ENCODE measurements at regions not wholly inside any gene's neighbourhood (a gene's known extent, or its start where the extent isn't known, plus 50 kb on each side); places are given as distances from the start of the nearest gene placed in this dataset.

- TF ChIP-seq, protein P1, sequence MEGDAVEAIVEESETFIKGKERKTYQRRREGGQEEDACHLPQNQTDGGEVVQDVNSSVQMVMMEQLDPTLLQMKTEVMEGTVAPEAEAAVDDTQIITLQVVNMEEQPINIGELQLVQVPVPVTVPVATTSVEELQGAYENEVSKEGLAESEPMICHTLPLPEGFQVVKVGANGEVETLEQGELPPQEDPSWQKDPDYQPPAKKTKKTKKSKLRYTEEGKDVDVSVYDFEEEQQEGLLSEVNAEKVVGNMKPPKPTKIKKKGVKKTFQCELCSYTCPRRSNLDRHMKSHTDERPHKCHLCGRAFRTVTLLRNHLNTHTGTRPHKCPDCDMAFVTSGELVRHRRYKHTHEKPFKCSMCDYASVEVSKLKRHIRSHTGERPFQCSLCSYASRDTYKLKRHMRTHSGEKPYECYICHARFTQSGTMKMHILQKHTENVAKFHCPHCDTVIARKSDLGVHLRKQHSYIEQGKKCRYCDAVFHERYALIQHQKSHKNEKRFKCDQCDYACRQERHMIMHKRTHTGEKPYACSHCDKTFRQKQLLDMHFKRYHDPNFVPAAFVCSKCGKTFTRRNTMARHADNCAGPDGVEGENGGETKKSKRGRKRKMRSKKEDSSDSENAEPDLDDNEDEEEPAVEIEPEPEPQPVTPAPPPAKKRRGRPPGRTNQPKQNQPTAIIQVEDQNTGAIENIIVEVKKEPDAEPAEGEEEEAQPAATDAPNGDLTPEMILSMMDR (conservative IDR thresholded peaks at IDR 0.05), result no peak
- no CpG with 5 or more reads among the region's 2 CpGs for WGBS (ENCODE audit: extremely low coverage, insufficient read length, low lambda C conversion rate)
- no peaks in the 10 kb centered on the region for H3K23me2 ChIP-seq (ENCODE audit: insufficient read length, low read depth, low read length, poor library complexity, severe bottlenecking)
Measured at GRCh38 chr12:98182821-98183220, 332.6 kb upstream of the TMPO start.

More at GRCh38 chr12:98182821-98183220, 332.6 kb upstream of the TMPO start:
- H2BK12ac ChIP-seq (ENCODE audit: insufficient read length, low read depth, low read length), result no peak overlapping the region
- H4K8ac ChIP-seq (replicated peaks; ENCODE audit: insufficient read length, low read depth, low read length), result no peak overlapping the region
- peak overlapping the region in 2 of 3 experiments; percentile 3 to 73; a peak in 3 of 7 replicates for H3K27ac Mint-ChIP-seq
- no peaks in the 10 kb centered on the region; the same call in 1 of the 2 replicates for H3K27me3 Mint-ChIP-seq (ENCODE audit: low read depth)
- H2BK20ac ChIP-seq (ENCODE audit: low read depth, low read length, poor library complexity, severe bottlenecking), result no peak overlapping the region
- H3T11ph ChIP-seq (ENCODE audit: low read length), result no peak overlapping the region
- H3K14ac ChIP-seq (ENCODE audit: insufficient read depth, low read length), result no peak overlapping the region
- H3K4me3 Mint-ChIP-seq, result no peak overlapping the region
- no peak overlapping the region for H2BK120ac ChIP-seq (ENCODE audit: low read depth, low read length, poor library complexity, severe bottlenecking)
- H3K9me3 Mint-ChIP-seq, result no peaks in the 10 kb centered on the region
- H3K27me3 ChIP-seq (ENCODE audit: insufficient read depth, low read length), result no peaks in the 10 kb centered on the region
- DNase-seq, result no peak
- no peak overlapping the region for H2BK5ac ChIP-seq (ENCODE audit: insufficient read length, low read length)
- no peak overlapping the region for H3K23ac ChIP-seq (ENCODE audit: insufficient read length, low read depth, low read length)
- H2AK5ac ChIP-seq (ENCODE audit: insufficient read length, low read length), result no peak overlapping the region
- H2AFZ ChIP-seq (ENCODE audit: low read length), result no peak overlapping the region
- peaks cover 8 to 10% of the 10 kb centered on the region in 2 experiments for H3K4me1 Mint-ChIP-seq
- H3K9me3 ChIP-seq (ENCODE audit: control insufficient read depth, low read depth, low read length), result no peaks in the 10 kb centered on the region
- no peak overlapping the region for H3K18ac ChIP-seq (ENCODE audit: insufficient read length, low read depth, low read length)
- no peak overlapping the region for H3K56ac ChIP-seq (ENCODE audit: insufficient read length, low read depth, low read length)
- no peaks in the 10 kb centered on the region for H4K20me1 ChIP-seq (ENCODE audit: control insufficient read depth, insufficient read depth, insufficient read length)
- H3K79me2 ChIP-seq (ENCODE audit: insufficient read depth, low read length), result no peaks in the 10 kb centered on the region
- no peaks in the 10 kb centered on the region for H3K36me3 Mint-ChIP-seq (ENCODE audit: insufficient read depth in 1 of 3, low read depth in 3 of 3)
- H3K9ac ChIP-seq (ENCODE audit: extremely low read depth, insufficient read length, low read length), result no peak overlapping the region
- no peaks in the 10 kb centered on the region for H3K79me1 ChIP-seq (ENCODE audit: insufficient read depth, low read depth, low read length, poor library complexity, severe bottlenecking)
- H3K4me1 ChIP-seq (ENCODE audit: insufficient read depth, low read length), result 0 out of 2 replicates have a peak, but pooled peaks cover 2% of the 10 kb centered on the region
- H3K27ac ChIP-seq (ENCODE audit: insufficient read length, low read depth, low read length), result no peak overlapping the region
- no peak overlapping the region for H3K4me2 ChIP-seq (ENCODE audit: insufficient read depth, insufficient read length, low read length)
- H3K4ac ChIP-seq (ENCODE audit: low read depth, low read length), result no peak overlapping the region
- no peak overlapping the region for H4K91ac ChIP-seq (ENCODE audit: insufficient read length, low read depth, low read length)
- H4K5ac ChIP-seq (ENCODE audit: insufficient read length, low read depth, low read length), result no peak overlapping the region
- H2BK15ac ChIP-seq (ENCODE audit: low read depth, low read length), result no peak overlapping the region

Data from H9 (cell line).